Fibroblast of skin of right quadriceps (primary cell): ENCODE measurements at regions not wholly inside any gene's neighbourhood (a gene's known extent, or its start where the extent isn't known, plus 50 kb on each side); places are given as distances from the start of the nearest gene placed in this dataset.
"Not testable (repeated sequence)": the region's sequence is repeated elsewhere in the genome, so short reads cannot be mapped to it uniquely, and the experiment has no call there.

Experiments
- DNase-seq: peaks from one replicate; pipeline ENCODE4 v3.0.0-alpha.2; 2013

- DNase-seq, result peak; percentile 58
These were observed 307.3 kb downstream of the RAPGEF2 start for GRCh38 chr4:159410076-159410777.

DNA sequence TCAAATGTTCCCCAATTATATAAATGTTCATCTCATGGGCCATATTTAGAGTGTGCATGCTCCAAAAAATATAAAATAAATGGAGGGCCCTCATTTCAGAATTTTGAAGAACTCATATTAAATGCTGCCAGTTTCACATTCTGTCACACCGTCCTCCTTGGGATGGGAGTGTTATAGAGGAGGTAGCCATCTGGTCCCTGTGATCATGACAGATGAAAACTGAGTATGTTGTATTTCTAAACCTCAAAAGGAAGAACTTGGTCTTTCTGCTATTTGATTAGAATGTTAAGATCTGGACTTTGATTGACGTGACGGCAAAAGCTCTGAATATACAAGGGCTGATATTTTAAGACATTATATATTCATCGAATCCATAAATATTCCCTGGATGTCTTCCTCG lies 308.0 kb downstream of the RAPGEF2 start:
- DNase-seq, result no peak

- peak; percentile 32 for DNase-seq
These were observed 310.5 kb downstream of the RAPGEF2 start for GRCh38 chr4:159413306-159413943.

- DNase-seq, result no peak
These were observed 311.4 kb downstream of the RAPGEF2 start for GRCh38 chr4:159414305-159414704.

DNA sequence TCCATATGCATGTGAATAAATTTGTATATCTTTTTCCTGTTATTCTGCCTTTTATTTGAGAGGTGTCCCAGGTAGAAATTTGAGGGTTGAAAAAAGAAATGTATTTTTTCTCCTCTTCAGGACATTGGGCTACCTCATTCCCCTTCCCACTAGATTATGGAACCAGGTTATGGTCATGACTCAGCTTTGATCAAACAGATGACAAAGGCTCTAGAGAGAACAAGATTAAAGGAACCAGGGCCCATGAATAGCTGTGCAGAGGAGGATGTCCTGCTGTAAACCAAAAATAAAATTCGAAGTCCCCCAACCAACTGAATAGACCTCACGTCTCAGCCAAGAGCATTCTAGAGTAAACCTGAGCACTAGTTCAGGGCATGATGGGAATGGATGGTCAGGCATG lies 313.2 kb downstream of the RAPGEF2 start:
- DNase-seq, result no peak

GRCh38 chr4:159416996-159417395 lies 314.1 kb downstream of the RAPGEF2 start:
- no peak for DNase-seq

DNA sequence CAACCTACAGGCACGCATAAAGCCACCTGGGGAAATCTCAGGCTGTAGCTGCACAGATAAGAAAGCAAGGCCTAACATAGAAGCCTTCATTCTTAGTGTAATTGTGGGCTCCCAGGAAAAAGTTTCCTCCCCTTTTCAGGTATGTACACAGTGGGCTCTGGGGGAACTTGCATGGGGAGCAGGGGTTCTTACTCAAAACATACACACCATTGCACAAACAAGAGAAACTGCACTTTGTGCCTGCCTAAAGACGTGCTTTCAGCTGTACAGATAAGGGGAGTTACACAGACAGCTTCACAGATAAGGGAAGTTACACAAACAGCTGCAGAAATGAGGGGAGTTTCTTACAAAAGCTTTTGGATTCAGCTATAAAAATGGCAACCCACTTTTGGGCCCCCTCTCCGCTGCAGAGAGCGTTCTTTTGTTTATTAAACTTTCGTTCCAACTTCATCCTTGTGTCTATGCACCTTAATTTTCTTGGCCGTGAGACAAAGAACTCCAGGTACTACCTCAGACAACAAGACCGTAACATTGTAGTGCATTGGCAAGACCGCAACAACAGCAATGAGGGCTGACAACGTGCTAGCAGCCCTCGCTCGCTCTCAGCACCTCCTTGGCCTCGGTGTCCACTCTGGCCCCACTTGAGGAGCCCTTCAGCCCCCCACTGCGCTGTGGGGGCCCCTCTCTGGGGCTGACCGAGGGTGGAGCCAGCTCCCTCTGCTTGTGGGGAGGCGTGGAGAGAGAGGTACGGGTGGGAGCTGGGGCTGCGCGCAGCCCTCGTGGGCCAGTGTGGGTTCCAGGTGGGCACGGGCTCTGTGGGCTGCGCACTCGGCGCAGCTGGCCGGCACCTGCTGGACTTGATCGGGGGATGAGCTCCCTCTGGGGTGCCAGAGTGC lies 317.5 kb downstream of the RAPGEF2 start:
- DNase-seq, result no peak

GRCh38 chr4:159421058-159421419 lies 318.2 kb downstream of the RAPGEF2 start:
- DNase-seq, result not testable (repeated sequence)

DNA sequence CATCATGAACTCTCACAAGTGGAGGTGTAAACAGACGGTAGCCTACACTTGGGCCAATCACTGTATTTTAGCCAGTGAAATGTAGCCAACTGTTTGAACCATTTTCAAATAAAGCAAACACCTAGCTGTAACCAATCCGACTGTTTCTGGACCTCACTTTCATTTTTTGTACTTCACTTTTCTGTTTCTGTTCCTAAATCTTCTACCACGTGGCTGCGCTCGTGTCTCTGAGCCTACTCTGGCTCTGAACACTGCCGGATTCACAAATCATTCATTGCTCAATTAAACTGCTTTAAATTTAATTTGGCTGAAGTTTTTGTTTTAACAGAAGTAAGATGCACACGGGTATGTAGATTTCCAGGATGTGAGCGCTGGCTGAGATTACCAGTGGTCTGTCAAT lies 319.1 kb downstream of the RAPGEF2 start:
- no peak for DNase-seq

DNA sequence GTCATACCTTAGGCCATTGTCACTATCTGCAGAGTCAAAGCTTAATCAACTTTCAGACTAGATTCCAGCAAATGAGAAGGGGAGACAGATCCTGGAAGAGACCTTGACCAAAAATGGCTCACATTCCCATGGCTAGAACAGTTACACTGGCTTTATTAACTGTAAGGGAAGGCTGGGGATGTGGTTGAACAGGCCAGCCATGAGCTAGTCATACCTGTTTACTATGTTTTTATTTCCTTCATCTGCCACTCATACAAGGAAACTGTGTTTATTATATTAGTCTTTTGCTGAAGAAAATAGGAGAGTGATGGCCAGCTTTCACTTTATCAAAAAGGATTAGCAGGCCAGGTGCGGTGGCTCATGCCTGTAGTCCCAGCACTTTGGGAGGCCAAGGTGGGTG lies 319.7 kb downstream of the RAPGEF2 start:
- no peak for DNase-seq

GRCh38 chr4:159425737-159426305 lies 322.9 kb downstream of the RAPGEF2 start:
- no peak for DNase-seq

GRCh38 chr4:159428293-159428692 lies 325.4 kb downstream of the RAPGEF2 start:
- DNase-seq, result no peak

GRCh38 chr4:159428975-159429692 lies 326.3 kb downstream of the RAPGEF2 start:
- DNase-seq, result no peak

DNA sequence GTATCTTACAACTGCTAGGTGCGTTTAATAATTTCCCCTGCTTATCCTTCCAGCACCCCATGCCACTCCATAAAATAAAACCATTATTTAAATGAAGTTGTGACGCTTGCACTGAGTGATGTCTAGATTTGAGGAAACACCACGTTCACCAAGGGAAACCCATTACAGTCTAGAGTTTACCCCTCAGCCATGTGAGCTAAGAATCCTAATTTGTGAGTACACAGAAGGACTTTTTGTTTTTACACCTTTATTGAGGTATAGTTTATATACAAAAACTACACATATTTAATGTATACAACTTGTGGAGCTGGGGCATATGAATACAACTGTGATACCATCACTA lies 326.8 kb downstream of the RAPGEF2 start:
- DNase-seq, result no peak

- DNase-seq, result no peak
These were observed 328.0 kb downstream of the RAPGEF2 start for GRCh38 chr4:159430896-159431295.

DNA sequence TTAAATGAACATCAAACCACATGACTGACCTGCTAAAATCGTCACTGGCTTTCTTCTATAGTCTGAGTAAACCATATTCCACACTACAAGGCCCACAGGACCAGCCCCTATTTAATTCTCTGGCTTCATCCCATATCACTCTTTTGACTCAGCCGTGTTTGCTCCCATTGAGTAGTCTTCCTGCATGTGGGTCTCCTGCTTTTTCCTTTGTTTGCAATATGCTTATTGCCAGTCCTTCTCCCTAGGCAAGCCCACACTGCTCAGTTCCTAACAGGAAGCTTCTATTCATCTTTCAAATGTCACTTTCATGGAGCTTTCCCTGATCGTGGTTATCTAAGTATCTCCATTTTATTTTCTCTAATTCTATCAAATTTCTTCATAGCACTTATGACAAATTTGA lies 329.6 kb downstream of the RAPGEF2 start:
- DNase-seq, result no peak

GRCh38 chr4:159433337-159433736 lies 330.5 kb downstream of the RAPGEF2 start:
- no peak for DNase-seq

DNA sequence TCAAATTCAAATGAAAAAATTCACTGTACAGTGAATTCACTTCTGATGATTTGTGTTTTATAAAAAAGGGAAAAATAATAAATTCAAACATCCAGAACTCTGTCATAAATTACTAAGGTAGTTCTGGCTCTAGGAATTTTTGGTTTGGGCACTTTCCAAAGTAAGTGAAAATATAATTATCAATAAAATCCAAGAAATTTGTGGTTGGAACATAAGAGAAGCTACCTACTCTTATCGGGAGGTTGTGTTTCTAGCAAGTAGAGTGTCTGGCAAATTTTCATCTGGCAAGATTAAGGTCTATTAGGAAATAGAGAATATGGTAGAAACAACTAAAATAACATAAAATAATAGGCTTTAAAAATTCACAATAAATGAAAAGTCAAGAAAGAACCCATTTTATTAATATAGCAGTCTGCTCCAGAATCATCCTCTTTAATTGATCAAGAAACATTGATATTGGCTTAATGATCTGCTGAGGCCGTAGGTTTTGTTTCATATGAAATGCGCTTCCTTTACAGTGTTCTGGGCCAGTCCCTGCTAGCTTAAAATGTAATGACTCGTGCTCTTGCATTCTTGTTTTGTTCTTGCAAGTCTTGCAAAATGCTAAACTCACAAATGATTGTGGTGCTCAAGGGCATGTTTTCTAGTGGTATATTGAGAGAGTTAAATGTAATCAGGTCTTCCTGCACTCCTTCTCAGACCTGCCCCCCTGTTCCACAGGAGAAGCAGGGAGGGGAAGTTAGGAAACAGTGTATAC lies 331.4 kb downstream of the RAPGEF2 start:
- peak; percentile 76 for DNase-seq

DNA sequence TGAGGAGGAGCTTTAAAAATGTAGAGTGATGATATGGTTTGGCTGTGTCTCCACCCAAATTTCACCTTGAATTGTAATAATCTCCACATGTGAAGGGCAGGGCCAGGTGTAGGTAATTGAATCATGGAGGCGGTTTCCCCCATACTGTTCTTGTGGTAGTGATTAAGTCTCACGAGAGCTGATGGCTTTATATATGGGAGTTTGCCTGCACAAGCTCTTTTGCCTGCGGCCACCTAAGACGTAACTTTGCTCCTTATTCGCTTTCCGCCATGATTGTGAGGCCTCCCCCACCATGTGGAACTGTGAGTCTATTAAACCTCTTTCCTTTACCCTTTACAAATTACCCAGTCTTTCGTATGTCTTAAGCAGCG lies 332.0 kb downstream of the RAPGEF2 start:
- DNase-seq, result no peak

DNA sequence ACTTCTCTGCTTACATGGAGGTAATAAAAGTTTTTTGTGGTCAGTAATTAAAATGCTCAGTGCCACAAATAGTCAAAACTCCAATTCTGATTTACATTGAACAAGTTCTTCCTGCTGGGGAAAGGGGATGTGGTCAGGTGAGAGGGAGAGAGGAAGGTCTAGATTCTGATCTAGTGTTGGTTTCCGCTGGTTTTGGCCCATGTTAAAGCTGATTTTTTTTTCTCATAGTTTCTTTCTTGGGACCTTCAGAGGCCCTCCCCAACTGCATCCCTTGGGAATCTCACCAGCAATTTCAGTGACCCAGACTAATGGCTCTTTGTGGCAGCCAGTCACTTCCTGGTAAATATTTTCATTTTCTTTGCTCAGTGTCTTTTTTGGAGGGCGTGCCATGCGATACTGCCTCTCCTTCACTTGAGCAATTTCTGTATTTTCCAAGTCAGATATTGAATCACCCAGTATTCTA lies 332.7 kb downstream of the RAPGEF2 start:
- peak; percentile 19 for DNase-seq

- no peak for DNase-seq
These were observed 341.1 kb downstream of the RAPGEF2 start for GRCh38 chr4:159443975-159444374.

DNA sequence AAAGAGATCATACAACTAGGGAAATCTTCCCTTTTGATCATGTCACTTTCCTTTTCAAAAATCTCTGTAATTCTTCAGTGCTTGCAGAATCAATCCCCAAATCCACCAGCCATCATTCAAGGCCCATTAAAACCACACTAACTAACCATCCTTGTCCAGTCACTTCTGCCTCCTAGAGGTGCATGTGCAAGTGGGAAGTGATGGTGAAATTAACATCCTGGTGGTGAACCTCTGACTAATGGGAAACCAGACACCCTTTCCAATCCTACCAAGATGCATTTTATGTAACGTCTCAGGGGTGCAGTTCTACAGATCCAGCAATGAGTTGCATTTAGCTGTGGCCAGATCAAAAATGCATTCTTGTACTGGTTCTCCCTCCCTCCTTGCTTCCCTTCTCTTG lies 341.8 kb downstream of the RAPGEF2 start:
- DNase-seq, result peak; percentile 66
